ENCODE measurements at regions not wholly inside any gene's neighbourhood (a gene's known extent, or its start where the extent isn't known, plus 50 kb on each side); places are given as distances from the start of the nearest gene placed in this dataset.

DNA sequence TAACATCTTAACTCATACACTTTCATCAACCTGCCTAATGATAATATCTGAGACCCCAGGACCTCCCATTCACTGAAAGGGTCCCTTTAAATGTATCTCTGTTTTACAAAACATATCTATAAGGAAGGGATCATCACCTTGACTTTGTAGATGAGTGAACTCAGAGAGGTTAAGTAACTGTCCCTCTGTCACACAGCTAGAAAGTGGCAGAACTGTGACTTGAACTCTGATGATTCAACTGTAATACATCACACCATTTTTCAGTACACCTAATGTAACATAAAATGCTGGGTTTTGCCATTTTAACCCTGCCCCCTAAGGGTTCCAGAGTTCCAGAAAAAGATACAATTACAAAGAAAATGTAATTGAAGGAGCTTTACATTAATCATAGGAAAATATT is 234.6 kb downstream of the ZEB2 start:
- DNase-seq (ENCODE audit: low read depth): no peak
- TF ChIP-seq CTCF (IDR thresholded peaks at IDR 0.05; ENCODE audit: low read length, missing control alignments): no peak
- no peak overlapping the region for H3K4me3 ChIP-seq (replicated peaks; ENCODE audit: low read depth, low read length)

GRCh38 chr2:144281476-144281875 is 238.4 kb downstream of the ZEB2 start:
- DNase-seq (ENCODE audit: low read depth): no peak
- no peak for TF ChIP-seq CTCF (IDR thresholded peaks at IDR 0.05; ENCODE audit: low read length, missing control alignments)
- H3K4me3 ChIP-seq (replicated peaks; ENCODE audit: low read depth, low read length): no peak overlapping the region

DNA sequence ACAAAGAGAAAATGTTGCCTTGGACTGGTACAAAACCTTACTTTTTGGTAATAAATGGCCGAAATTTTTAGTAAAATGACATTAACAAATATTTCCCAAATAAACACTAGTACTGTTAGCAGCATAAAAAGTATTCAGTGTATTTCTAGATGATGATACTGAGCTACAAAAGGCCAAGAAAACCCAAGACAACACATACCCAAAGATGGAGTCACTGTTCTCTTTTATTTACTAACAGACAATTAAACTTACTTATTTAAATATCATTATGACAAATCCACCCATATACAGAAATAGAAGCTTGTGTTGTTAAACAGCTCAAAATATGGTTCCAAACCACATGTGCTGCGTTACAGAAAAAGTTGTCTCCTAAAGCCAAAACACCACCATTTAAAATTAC is 239.9 kb downstream of the ZEB2 start:
- H3K4me3 ChIP-seq (replicated peaks; ENCODE audit: low read depth, low read length): no peak overlapping the region
- no peak for DNase-seq (ENCODE audit: low read depth)
- TF ChIP-seq CTCF (IDR thresholded peaks at IDR 0.05; ENCODE audit: low read length, missing control alignments): no peak

DNA sequence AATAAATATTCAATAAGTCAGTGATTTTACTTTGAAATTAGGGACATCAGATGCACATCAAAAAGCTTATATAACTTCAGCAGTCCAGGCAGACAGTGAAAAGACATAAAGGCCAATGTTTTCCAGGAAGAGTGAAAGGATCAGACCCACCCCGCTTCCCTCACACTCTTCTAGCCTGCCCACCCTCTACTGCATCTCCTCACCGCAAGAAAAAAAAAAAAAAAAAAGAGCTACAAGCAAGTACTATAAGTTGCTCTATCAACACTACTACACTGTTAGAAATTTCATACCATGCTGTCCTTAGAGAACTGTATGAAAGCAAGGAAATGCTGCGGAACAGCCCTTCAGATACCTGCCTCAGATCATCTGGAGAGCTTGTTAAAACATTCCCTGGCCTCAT is 240.8 kb downstream of the ZEB2 start:
- no peak for DNase-seq (ENCODE audit: low read depth)
- no peak overlapping the region for H3K4me3 ChIP-seq (replicated peaks; ENCODE audit: low read depth, low read length)
- no peak for TF ChIP-seq CTCF (IDR thresholded peaks at IDR 0.05; ENCODE audit: low read length, missing control alignments)

- H3K4me3 ChIP-seq (replicated peaks; ENCODE audit: low read depth, low read length): no peak overlapping the region
- DNase-seq (ENCODE audit: low read depth): no peak
- no peak for TF ChIP-seq CTCF (IDR thresholded peaks at IDR 0.05; ENCODE audit: low read length, missing control alignments)
These were observed 242.1 kb downstream of the ZEB2 start for GRCh38 chr2:144277622-144278354.

- TF ChIP-seq CTCF (IDR thresholded peaks at IDR 0.05; ENCODE audit: low read length, missing control alignments): no peak
These were observed 244.6 kb downstream of the ZEB2 start for GRCh38 chr2:144275340-144275739.

DNA sequence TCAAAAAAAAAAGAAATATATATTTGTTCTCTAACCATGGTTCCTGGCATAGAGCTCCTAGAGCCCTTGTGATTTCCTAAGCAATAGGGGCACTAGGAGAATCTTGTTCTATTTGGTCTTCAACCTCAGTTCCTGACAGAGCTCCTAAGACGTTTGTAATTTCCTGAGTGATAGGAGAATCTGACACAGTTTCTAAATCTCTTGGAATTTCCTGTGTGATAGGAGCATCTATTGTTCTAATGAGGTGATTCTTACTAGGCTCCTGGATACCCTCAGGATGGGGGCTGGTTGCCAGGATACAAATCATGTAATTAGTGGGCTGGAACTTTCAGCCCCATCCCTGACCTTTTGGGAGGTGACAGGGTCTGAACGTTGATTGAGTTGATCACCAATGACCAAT is 245.8 kb downstream of the ZEB2 start:
- no peak for TF ChIP-seq CTCF (IDR thresholded peaks at IDR 0.05; ENCODE audit: low read length, missing control alignments)
- peak; percentile 60 for DNase-seq (ENCODE audit: low read depth)
- no peak overlapping the region for H3K4me3 ChIP-seq (replicated peaks; ENCODE audit: low read depth, low read length)

More at GRCh38 chr2:144275340-144275739, 244.6 kb downstream of the ZEB2 start:
- no peak for DNase-seq (ENCODE audit: low read depth)
- H3K4me3 ChIP-seq (replicated peaks; ENCODE audit: low read depth, low read length): no peak overlapping the region

Measured in fibroblast of pulmonary artery (primary cell).